Stimulated activated naive CD8-positive, alpha-beta T cell treated with anti-CD3 and anti-CD28 coated beads, Interleukin-15, Interleukin-2, amounts not matched to agents 100 U/mL and 50 U/mL, for 24 hours (primary cell): ENCODE measurements at regions not wholly inside any gene's neighbourhood (a gene's known extent, or its start where the extent isn't known, plus 50 kb on each side); places are given as distances from the start of the nearest gene placed in this dataset.

Experiments
- ATAC-seq: fragments of 150-1000 bp; cut with Tn5 transposase; one replicate; pipeline ENCODE4 v1.10.0; 2021
- DNase-seq: peaks from one replicate; pipeline ENCODE4 v3.0.0; 2021

- no peak for DNase-seq
- no peak for ATAC-seq
Measured at GRCh38 chrX:104306180-104306579, 51.4 kb upstream of the ESX1 start.
